Left lung (tissue), 4 donors: ENCODE measurements at regions not wholly inside any gene's neighbourhood (a gene's known extent, or its start where the extent isn't known, plus 50 kb on each side); places are given as distances from the start of the nearest gene placed in this dataset.

ENCODE experiments used
- ATAC-seq: fragments of 200-7000 bp; cut with Tn5 transposase; one replicate; pipeline ENCODE4 v1.9.1; 2020; ENCODE audit warnings: moderate library complexity
- DNase-seq, 4 donors: peaks; one replicate each; pipeline ENCODE4 v3.0.0-alpha.2; 2013 to 2020
- H3K27ac ChIP-seq, 2 donors: fragments of 200-600 bp; sonication (generic) in 1 of 2; one replicate each; pipeline versions ENCODE4 v1.5.0 to v1.8.0; 2020 to 2021
- H3K27me3 ChIP-seq, 2 donors: fragments of 200-600 bp; sonication (generic) in 1 of 2; one replicate each; pipeline versions ENCODE4 v1.5.0 to v1.8.0; 2020 to 2021
- H3K36me3 ChIP-seq, 2 donors: fragments of 200-600 bp; sonication (generic) in 1 of 2; one replicate each; pipeline versions ENCODE4 v1.5.0 to v1.8.0; 2020 to 2021
- H3K4me1 ChIP-seq, 2 donors: fragments of 200-600 bp; one replicate each; pipeline ENCODE4 v1.8.0; 2021
- H3K4me3 ChIP-seq, 2 donors: fragments of 200-600 bp; sonication (generic) in 1 of 2; one replicate each; pipeline versions ENCODE4 v1.5.0 to v1.8.0; 2020 to 2021; ENCODE audit warnings: mild to moderate bottlenecking in 1 of 2
- H3K9me3 ChIP-seq, 2 donors: fragments of 200-600 bp; sonication (generic) in 1 of 2; one replicate each; pipeline versions ENCODE4 v1.5.0 to v1.8.0; 2020 to 2021
- CTCF ChIP-seq, 2 donors: fragments of 200-600 bp; sonication (generic) in 1 of 2; IDR thresholded peaks; one replicate each; pipeline versions ENCODE4 v1.5.0 to v1.8.0; 2021; ENCODE audit warnings: antibody characterized with exemption in 2 of 2
- intact Hi-C, 2 donors: fragments of 100-400 bp; cut with DNase I; formaldehyde crosslinking; loops; one replicate each; pipeline versions ENCODE4 v1.11.2 to v1.14.2; 2022
- donor health status: DM: no; HTN: yes; CAD: no.
- donor health status: DM: no; HTN: no; CAD: no.

- DNase-seq (no peak), ATAC-seq (no peak)
- Histone ChIP-seq H3K27ac (no peak overlapping the region), H3K4me3 (no peak overlapping the region), H3K27me3 (no peaks in the 10 kb centered on the region), H3K36me3 (no peaks in the 10 kb centered on the region), H3K9me3 (no peaks in the 10 kb centered on the region), H3K4me1 (no peaks in the 10 kb centered on the region)
- intact Hi-C loops = no loop called here
- no peak for TF ChIP-seq CTCF (IDR thresholded peaks at IDR 0.05)
These were observed 531.5 kb downstream of the RNF144A start for GRCh38 chr2:7448578-7449264.

DNA sequence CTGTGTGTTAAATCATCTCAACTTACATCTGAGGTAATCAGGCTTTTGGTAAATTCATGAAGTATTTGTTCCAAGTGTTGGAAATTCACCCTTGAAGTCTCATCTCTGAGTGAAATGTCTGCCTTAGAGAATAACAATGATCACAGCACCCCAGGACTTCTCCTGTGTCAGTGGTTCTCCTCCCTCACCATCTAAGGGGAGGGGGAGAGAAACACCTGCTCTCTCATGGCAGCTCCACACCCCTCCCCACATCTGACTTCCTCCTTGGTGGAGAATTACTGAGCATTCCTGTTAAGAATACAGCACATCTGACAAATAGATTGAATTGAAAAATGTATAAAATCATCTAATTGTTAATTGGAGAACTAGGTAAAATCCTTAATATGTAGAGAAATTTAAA lies 532.1 kb downstream of the RNF144A start:
- H3K36me3 ChIP-seq = no peaks in the 10 kb centered on the region
- H3K4me3 ChIP-seq = no peak overlapping the region
- TF ChIP-seq CTCF (IDR thresholded peaks at IDR 0.05) = no peak
- DNase-seq (no peak), ATAC-seq (no peak)
- intact Hi-C loops = no loop called here
- H3K27ac ChIP-seq = no peak overlapping the region
- H3K27me3 ChIP-seq = no peaks in the 10 kb centered on the region
- H3K9me3 ChIP-seq = no peaks in the 10 kb centered on the region
- H3K4me1 ChIP-seq = no peaks in the 10 kb centered on the region

DNA sequence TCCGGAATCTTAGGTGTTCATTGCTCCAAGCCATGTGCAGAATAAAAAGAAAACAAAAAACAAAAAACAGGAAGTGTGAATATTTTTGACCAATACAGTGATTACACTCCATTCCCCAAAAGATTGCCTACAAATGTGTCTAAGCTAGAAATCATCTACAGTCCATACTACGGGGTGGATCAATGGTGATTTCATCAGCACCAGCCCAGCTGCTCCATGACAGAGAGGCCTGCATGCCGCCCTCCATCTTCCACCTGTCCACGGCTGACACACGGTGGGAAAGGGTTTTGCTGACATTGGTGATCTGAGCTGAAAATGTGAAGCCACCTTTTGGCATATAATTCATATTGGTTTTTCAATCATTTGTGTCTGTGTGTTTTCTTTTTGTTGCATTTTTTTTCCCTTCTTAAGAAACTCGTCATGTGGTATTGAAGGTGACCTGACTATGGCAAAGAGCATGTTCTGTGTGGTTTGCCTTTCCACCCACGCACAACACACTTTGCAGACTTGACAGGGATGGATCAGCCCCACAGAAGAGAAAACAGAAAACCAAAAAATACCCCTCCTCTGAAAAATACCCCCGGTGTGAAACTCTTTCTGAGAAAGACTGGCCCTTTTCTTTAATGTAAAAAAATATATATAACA lies 533.1 kb downstream of the RNF144A start:
- H3K4me3 ChIP-seq = no peak overlapping the region
- no peaks in the 10 kb centered on the region for H3K27me3 ChIP-seq
- DNase-seq (no peak), ATAC-seq (no peak)
- H3K9me3 ChIP-seq = no peaks in the 10 kb centered on the region
- no peak for TF ChIP-seq CTCF (IDR thresholded peaks at IDR 0.05)
- intact Hi-C loops = no loop called here
- no peaks in the 10 kb centered on the region for H3K36me3 ChIP-seq
- no peak overlapping the region for H3K27ac ChIP-seq
- no peaks in the 10 kb centered on the region for H3K4me1 ChIP-seq

- intact Hi-C loops = no loop called here
- DNase-seq = no peak
- no peaks in the 10 kb centered on the region for H3K4me1 ChIP-seq
- H3K4me3 ChIP-seq = no peak overlapping the region
- H3K36me3 ChIP-seq = no peaks in the 10 kb centered on the region
- TF ChIP-seq CTCF (IDR thresholded peaks at IDR 0.05) = no peak
- no peak for ATAC-seq
- H3K9me3 ChIP-seq = no peaks in the 10 kb centered on the region
- H3K27me3 ChIP-seq = no peaks in the 10 kb centered on the region
- H3K27ac ChIP-seq = no peak overlapping the region
These were observed 533.6 kb downstream of the RNF144A start for GRCh38 chr2:7450833-7451190.

- DNase-seq (no peak), ATAC-seq (no peak)
- no peak overlapping the region for H3K4me3 ChIP-seq
- no peaks in the 10 kb centered on the region for H3K4me1 ChIP-seq
- no peaks in the 10 kb centered on the region for H3K36me3 ChIP-seq
- TF ChIP-seq CTCF (IDR thresholded peaks at IDR 0.05) = no peak
- H3K9me3 ChIP-seq = no peaks in the 10 kb centered on the region
- intact Hi-C loops = no loop called here
- H3K27me3 ChIP-seq = no peaks in the 10 kb centered on the region
- H3K27ac ChIP-seq = no peak overlapping the region
These were observed 535.1 kb downstream of the RNF144A start for GRCh38 chr2:7452110-7452876.
